ENCODE measurements at regions not wholly inside any gene's neighbourhood (a gene's known extent, or its start where the extent isn't known, plus 50 kb on each side); places are given as distances from the start of the nearest gene placed in this dataset.
"Not testable (repeated sequence)": the region's sequence is repeated elsewhere in the genome, so short reads cannot be mapped to it uniquely, and the experiment has no call there.

- DNase-seq: not testable (repeated sequence)
These were observed 97.5 kb downstream of the ZNF664 start for GRCh38 chr12:124070394-124071074.

GRCh38 chr12:124071075-124071443 is 98.0 kb downstream of the ZNF664 start:
- DNase-seq: no peak

- DNase-seq: no peak
These were observed 100.5 kb downstream of the ZNF664 start for GRCh38 chr12:124073356-124074035.

GRCh38 chr12:124075841-124076240 is 102.8 kb downstream of the ZNF664 start:
- peak; percentile 81 for DNase-seq

DNA sequence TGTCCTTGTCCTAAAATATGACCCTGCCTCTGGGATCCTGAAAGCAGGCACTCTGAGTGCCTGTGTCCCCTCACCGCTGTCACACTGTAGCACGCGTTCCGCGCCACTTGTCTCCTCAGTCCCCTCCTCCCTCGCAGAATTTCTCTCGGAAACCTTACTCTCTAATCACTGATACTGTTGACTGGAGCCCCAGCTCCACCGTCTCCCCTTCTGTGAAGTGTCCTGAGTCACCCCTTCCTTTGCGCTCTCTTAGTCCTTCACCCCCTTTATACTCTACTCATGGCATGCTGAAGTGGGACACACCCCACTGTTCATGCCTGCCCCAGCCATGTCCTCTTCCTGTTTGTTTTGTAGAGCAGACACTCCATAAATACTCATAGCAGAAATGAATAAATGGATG is 104.7 kb downstream of the ZNF664 start:
- DNase-seq: no peak

DNA sequence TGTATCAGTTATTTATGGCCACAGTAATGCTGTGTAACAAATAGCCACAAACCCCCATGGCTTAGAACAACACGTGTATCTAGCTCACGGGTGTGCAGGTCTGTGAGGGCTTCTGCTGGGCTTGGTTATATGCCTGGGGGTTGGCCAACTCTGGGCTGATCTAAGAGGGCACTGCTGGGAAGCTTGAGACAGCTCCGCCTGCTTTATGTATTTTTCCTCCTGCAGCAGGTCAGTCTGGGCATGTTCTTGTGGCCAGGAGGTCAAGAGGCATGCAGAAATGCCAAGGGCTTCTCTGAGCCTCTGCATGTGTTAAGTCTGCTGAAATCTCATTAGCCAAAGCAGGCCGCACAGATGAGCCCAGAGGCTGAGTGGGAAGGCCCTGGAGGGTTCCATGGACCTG is 105.8 kb downstream of the ZNF664 start:
- DNase-seq: no peak

GRCh38 chr12:124080649-124081048 is 107.6 kb downstream of the ZNF664 start:
- no peak for DNase-seq

GRCh38 chr12:124082012-124082411 is 109.0 kb downstream of the ZNF664 start:
- DNase-seq: no peak

GRCh38 chr12:124082687-124083086 is 109.7 kb downstream of the ZNF664 start:
- DNase-seq: no peak

GRCh38 chr12:124083708-124084107 is 110.7 kb downstream of the ZNF664 start:
- DNase-seq: no peak

- DNase-seq: no peak
These were observed 112.6 kb downstream of the ZNF664 start for GRCh38 chr12:124085419-124086296.

GRCh38 chr12:124086299-124086898 is 113.4 kb downstream of the ZNF664 start:
- DNase-seq: no peak

DNA sequence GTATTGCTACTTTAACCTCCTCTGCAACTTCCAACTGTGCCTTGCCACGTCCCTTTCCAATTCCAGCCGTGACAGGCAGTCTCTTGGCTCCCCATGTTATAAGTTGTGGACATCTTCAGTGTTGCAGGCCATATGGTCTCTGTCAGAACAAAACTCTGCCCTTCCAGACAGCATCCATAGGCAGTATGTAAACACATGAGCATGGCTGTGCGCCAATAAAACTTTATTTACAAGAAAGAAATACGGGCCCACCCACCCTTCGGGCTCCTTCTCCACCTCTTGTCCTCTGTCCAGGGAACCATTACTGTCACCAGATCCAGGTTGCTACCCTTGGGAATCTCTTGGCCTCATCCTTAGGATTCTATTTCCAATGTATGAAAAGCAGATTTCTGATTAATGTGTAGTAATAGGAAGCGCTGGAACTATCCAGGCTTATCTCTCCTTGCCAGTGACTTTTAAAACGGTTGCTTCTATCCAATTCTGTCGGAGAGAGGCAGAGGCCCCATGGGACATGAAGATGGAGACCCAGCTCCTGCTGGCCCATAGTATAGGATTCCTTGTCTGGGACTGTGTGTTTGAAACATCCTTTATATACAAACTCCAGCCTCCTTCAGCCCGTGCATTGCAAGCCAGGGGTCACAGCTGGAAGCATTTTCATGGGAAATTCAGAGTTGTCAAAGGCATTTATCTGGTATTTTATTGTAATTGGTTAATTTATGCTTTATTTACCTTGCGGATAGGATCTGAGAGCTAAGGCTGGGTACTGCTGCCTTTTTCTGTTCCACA is 114.4 kb downstream of the ZNF664 start:
- DNase-seq: no peak

- DNase-seq: no peak
These were observed 115.3 kb downstream of the ZNF664 start for GRCh38 chr12:124088217-124088907.

DNA sequence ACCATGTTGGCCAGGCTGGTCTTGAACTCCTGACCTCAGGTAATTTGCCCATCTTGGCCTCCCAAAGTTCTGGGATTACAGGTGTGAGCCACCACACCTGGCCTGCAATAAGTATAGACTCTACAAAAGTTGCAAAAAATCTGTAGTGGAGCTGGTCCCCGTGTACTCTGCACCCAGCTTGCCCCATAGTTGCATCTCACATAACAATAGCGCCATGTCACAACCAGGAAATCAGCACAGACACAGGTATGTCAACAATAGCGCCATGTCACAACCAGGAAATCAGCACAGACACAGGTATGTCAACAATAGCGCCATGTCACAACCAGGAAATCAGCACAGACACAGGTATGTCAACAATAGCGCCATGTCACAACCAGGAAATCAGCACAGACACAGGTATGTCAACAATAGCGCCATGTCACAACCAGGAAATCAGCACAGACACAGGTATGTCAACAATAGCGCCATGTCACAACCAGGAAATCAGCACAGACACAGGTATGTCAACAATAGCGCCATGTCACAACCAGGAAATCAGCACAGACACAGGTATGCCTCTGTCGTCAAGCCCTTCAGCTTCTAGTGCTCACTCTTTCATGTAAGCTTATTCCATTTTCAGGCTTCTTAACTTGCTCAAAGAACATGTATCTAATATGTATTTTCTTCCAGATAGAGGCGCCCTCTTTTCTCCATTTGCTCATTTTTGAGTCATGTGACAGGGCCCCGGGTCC is 116.3 kb downstream of the ZNF664 start:
- not testable (repeated sequence) for DNase-seq

- no peak for DNase-seq
These were observed 118.8 kb downstream of the ZNF664 start for GRCh38 chr12:124091835-124092234.

- not testable (repeated sequence) for DNase-seq
These were observed 119.5 kb downstream of the ZNF664 start for GRCh38 chr12:124092532-124092931.

- DNase-seq: no peak
These were observed 120.3 kb downstream of the ZNF664 start for GRCh38 chr12:124093297-124093696.

- no peak for DNase-seq
These were observed 121.2 kb downstream of the ZNF664 start for GRCh38 chr12:124094188-124094587.

- DNase-seq: no peak
These were observed 121.7 kb downstream of the ZNF664 start for GRCh38 chr12:124094733-124095132.

- no peak for DNase-seq
These were observed 123.1 kb downstream of the ZNF664 start for GRCh38 chr12:124096109-124096508.
